WTC11 (cell line): ENCODE measurements at regions not wholly inside any gene's neighbourhood (a gene's known extent, or its start where the extent isn't known, plus 50 kb on each side); places are given as distances from the start of the nearest gene placed in this dataset.

Experiments used
- AFF4 ChIP-seq: sonication (generic); formaldehyde crosslinking; IDR thresholded peaks from 2 replicates; pipeline ENCODE4 v1.8.1; 2023; ENCODE audit warnings: mild to moderate bottlenecking, missing genetic modification reagents, borderline replicate concordance
- HMGA2 ChIP-seq: fragments of 250-450 bp; sonication (Bioruptor Pico); IDR thresholded peaks from 2 replicates; pipeline ENCODE4 v1.4.0; 2021; ENCODE audit warnings: mild to moderate bottlenecking, moderate library complexity
- MXD4 ChIP-seq: fragments of 250-450 bp; sonication (Bioruptor Pico); IDR thresholded peaks from 2 replicates; pipeline ENCODE4 v1.8.0; 2021; ENCODE audit warnings: mild to moderate bottlenecking, moderate library complexity, borderline replicate concordance
- NFATC4 ChIP-seq: fragments of 250-450 bp; sonication (Bioruptor Pico); IDR thresholded peaks from 2 replicates; pipeline ENCODE4 v1.9.0; 2021; ENCODE audit warnings: mild to moderate bottlenecking
- SMAD4 ChIP-seq: sonication (generic); formaldehyde crosslinking; IDR thresholded peaks from 2 replicates; pipeline ENCODE4 v1.8.0; 2022; ENCODE audit warnings: mild to moderate bottlenecking, missing genetic modification reagents
- SP1 ChIP-seq: sonication (generic); formaldehyde crosslinking; conservative IDR thresholded peaks from 2 replicates; pipeline ENCODE4 v1.8.1; 2022; ENCODE audit warnings: missing genetic modification reagents
- TF ChIP-seq, protein P1 (sequence below): fragments of 200-600 bp; IDR thresholded peaks from 2 replicates; pipeline ENCODE4 v1.8.0; 2022; ENCODE audit warnings: antibody characterized with exemption
- TF ChIP-seq, protein P2 (sequence below): sonication (generic); formaldehyde crosslinking; IDR thresholded peaks from 2 replicates; pipeline ENCODE4 v1.8.0; 2023; ENCODE audit warnings: mild to moderate bottlenecking, missing genetic modification reagents

- no peak for TF ChIP-seq SMAD4 (CRISPR knock-in tag)
- no peak for TF ChIP-seq AFF4 (CRISPR knock-in tag)
- no peak for TF ChIP-seq MXD4
- no peak for TF ChIP-seq SP1 (CRISPR knock-in tag)
- TF ChIP-seq, protein P1, sequence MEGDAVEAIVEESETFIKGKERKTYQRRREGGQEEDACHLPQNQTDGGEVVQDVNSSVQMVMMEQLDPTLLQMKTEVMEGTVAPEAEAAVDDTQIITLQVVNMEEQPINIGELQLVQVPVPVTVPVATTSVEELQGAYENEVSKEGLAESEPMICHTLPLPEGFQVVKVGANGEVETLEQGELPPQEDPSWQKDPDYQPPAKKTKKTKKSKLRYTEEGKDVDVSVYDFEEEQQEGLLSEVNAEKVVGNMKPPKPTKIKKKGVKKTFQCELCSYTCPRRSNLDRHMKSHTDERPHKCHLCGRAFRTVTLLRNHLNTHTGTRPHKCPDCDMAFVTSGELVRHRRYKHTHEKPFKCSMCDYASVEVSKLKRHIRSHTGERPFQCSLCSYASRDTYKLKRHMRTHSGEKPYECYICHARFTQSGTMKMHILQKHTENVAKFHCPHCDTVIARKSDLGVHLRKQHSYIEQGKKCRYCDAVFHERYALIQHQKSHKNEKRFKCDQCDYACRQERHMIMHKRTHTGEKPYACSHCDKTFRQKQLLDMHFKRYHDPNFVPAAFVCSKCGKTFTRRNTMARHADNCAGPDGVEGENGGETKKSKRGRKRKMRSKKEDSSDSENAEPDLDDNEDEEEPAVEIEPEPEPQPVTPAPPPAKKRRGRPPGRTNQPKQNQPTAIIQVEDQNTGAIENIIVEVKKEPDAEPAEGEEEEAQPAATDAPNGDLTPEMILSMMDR = no peak
- TF ChIP-seq NFATC4 (CRISPR knock-in tag) = no peak
- TF ChIP-seq, protein P2, sequence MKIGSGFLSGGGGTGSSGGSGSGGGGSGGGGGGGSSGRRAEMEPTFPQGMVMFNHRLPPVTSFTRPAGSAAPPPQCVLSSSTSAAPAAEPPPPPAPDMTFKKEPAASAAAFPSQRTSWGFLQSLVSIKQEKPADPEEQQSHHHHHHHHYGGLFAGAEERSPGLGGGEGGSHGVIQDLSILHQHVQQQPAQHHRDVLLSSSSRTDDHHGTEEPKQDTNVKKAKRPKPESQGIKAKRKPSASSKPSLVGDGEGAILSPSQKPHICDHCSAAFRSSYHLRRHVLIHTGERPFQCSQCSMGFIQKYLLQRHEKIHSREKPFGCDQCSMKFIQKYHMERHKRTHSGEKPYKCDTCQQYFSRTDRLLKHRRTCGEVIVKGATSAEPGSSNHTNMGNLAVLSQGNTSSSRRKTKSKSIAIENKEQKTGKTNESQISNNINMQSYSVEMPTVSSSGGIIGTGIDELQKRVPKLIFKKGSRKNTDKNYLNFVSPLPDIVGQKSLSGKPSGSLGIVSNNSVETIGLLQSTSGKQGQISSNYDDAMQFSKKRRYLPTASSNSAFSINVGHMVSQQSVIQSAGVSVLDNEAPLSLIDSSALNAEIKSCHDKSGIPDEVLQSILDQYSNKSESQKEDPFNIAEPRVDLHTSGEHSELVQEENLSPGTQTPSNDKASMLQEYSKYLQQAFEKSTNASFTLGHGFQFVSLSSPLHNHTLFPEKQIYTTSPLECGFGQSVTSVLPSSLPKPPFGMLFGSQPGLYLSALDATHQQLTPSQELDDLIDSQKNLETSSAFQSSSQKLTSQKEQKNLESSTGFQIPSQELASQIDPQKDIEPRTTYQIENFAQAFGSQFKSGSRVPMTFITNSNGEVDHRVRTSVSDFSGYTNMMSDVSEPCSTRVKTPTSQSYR (CRISPR knock-in tag) = no peak
- no peak for TF ChIP-seq HMGA2 (CRISPR knock-in tag)
Observed at GRCh38 chr2:146451972-146452371, 1392.9 kb upstream of the ACVR2A start.
